Fibroblast of peridontal ligament (primary cell): ENCODE measurements at regions not wholly inside any gene's neighbourhood (a gene's known extent, or its start where the extent isn't known, plus 50 kb on each side); places are given as distances from the start of the nearest gene placed in this dataset.

Experiments
- DNase-seq: peaks from one replicate; pipeline ENCODE4 v3.0.0-alpha.2; 2010; ENCODE audit errors: extremely low read depth

- DNase-seq, result peak; percentile 43
These were observed 223.4 kb downstream of the VEGFC start for GRCh38 chr4:176569301-176569700.

- DNase-seq, result no peak
These were observed 221.5 kb downstream of the VEGFC start for GRCh38 chr4:176571206-176571605.

GRCh38 chr4:176575141-176575730 is 217.5 kb downstream of the VEGFC start:
- DNase-seq, result no peak

GRCh38 chr4:176579226-176579625 is 213.5 kb downstream of the VEGFC start:
- no peak for DNase-seq

- DNase-seq, result no peak
These were observed 209.4 kb downstream of the VEGFC start for GRCh38 chr4:176583278-176583677.

- peak; percentile 20 for DNase-seq
These were observed 208.6 kb downstream of the VEGFC start for GRCh38 chr4:176584031-176584606.

DNA sequence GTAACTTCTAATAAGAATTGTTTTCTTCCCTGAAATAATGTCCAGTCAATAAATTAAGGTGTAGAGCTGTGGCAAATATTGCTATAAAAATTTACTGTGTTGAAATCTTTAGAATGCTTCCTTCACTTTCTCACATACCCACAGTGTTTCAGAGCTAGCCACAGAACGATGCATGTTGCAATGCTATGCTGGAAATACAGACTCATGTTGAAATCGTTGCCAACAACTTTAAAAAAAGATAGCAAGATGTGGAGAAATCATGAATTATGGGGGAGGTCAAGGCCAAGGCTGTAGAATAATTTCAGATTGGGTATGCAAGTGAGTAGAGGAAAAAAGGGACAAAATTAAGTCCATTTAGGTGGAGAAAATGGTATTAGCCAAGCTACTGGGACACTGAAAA is 204.8 kb downstream of the VEGFC start:
- peak; percentile 95 for DNase-seq

- DNase-seq, result no peak
These were observed 204.3 kb downstream of the VEGFC start for GRCh38 chr4:176588436-176588835.

- no peak for DNase-seq
These were observed 199.6 kb downstream of the VEGFC start for GRCh38 chr4:176592976-176593670.

DNA sequence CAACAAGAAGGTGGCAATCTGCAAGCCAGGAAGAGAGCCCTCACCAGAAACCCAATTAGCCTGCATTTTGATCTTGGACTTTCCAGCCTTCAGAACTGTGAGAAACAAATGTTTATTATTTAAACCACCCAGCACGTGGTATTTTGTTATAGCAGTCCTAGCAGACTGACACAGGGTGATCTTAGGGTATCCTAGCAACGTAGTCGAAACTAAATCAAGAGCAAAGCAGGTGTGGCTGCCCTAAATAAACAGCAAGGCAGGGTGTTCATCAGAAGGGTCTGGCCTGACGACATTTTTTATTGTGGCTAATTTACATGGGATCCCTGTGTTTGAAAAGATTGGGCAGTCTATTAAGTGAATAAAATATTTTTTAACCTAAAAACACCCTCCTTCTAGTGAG is 198.8 kb downstream of the VEGFC start:
- DNase-seq, result no peak

DNA sequence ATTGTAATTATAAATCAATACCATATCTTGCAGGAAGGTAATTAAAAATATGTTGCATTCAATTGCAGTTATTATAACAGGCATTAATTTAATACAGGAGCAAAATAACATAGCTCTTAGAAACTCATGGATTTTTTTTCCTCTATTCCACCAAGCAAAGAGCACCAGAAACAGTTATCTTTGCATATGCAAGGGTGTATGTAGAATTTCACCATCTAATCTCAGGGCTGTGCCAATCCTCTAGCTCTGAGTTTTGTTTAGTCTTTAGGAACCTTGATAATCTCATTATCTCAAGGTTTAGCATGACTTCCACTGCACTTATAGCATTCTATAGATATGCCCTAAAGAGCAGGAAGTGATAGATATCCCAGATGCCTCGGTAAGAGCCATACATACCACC is 197.5 kb downstream of the VEGFC start:
- no peak for DNase-seq

- DNase-seq, result peak; percentile 16
These were observed 191.6 kb downstream of the VEGFC start for GRCh38 chr4:176601124-176601523.

DNA sequence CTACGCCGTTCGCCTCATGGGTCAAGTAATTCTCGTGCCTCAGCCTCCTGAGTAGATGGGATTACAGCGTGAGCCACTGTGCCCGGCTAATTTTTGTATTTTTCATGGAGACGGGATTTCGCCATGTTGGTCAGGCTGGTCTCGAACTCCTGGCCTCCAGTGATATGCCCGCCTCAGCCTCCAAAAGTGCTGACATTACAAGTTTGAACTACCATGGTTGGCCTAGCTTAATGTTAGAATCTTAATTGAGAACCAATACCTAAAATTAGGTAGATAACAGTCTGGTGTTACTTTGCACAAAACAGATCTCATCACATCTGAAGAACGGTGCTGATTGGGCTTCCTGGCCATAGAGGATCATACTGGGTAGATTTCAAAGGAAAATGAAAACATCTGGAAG is 184.9 kb downstream of the VEGFC start:
- no peak for DNase-seq

- DNase-seq, result no peak
These were observed 184.4 kb downstream of the VEGFC start for GRCh38 chr4:176608346-176608745.

GRCh38 chr4:176610594-176610993 is 182.1 kb downstream of the VEGFC start:
- no peak for DNase-seq

DNA sequence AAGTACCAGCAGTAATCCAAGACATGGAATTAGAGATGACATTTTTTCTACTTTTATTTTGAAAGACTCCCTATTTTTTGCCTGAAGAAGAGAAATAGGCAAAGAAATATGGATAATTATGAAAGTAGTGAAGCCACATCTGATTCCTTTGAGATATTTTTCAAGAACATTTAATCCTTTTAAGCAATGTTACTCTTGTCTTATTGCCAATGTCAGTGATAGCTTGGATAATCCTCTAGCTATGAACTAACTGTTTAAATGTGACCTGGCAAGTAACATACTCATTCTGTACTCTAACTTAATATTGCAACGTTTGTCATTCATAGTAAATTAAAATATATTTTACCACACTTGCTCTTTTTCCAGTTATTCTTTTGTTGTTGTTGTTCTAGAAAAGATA is 181.3 kb downstream of the VEGFC start:
- peak; percentile 27 for DNase-seq

DNA sequence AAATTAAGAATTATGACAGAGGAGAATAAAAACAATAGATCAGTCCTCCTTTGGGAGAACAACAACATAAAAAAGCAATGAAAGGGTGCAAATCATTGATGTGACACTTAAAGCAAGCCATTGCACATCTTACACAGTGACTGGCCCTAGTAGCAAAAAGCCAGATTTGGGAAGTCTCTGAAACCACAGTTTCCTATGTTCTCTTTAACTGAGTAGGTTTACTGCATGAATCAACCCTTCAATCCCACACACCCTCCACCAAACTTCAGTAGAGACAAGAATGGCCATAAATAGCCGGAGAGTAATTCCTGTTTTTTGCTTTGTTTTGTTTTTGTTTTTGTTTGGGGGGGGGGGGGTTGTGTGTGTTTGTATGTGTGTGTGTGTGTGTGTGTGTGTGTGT is 180.8 kb downstream of the VEGFC start:
- no peak for DNase-seq

DNA sequence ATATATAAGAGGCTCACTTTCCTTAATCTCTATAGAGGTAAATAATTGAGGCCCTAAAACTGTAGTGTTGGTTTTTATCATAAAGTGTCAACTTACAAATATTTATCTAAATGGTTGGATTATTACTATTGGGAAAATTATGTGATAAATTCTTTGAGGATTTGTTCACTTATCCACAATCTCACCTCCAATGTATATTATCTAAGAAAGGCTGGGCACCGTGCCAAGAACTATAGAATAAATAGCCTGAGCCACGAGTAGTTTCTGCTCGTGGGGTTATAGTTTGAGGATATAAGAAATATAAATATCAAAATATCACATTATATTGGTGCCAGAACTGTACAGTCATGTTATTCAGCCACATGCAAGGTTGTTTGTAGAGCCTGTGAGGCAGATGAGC is 177.9 kb downstream of the VEGFC start:
- DNase-seq, result no peak

DNA sequence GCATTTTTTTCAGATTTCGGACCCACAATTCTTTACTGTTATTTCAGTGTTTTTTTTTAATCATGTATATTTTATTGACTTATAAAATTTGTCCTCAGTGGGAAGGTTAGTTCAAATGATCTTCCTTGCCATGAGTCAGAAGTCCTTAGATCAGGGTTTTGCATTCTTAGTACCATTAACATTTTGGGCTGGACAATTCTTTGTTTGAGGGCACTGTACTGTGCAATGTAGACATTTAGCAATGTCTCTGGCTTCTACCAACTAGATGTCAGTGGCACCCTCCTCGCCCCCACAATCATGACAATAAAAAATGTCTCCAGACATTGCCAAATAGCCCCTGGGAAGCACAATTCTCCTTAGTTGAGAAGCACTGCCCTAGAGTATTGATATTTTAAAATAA is 176.6 kb downstream of the VEGFC start:
- no peak for DNase-seq

DNA sequence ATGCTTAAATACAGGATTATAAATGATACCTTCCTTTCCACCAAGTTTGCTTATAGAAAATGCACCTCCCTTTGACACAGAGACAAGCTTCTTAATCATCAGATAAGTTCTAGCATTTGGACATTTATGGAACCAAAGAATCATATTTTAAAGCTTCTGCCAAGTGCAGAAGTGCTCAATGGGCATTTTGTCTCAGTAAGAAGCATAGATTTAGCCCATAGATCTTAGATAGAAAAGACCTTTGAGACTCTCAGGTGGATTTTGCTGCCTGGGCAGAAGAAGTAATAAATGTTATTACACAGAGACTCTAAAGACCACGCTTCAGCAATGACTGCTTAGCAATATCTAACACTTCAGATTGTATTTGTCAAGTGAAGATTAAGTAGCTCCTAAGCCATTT is 174.6 kb downstream of the VEGFC start:
- DNase-seq, result no peak

DNA sequence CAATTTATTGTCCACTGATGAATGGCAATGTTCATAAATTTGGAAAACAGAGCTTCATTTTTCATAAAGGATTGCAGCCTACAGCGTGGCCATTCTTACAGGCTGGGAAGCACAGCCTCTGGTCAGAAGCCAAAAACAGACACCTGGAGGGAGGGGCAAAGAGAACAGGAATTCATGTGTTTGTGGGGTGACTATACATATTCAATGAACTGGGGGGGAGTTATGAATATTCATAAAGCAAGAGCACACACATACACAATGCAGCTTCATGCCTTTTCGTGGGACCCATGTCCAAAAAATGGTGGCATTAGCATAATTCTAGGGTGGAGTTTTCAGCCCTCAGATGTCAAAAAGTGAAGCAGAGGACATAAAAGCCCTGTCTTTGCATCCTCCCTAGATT is 173.3 kb downstream of the VEGFC start:
- no peak for DNase-seq

GRCh38 chr4:176622251-176622948 is 170.3 kb downstream of the VEGFC start:
- peak; percentile 82 for DNase-seq
